Fibroblast of skin of back (primary cell): ENCODE measurements at regions not wholly inside any gene's neighbourhood (a gene's known extent, or its start where the extent isn't known, plus 50 kb on each side); places are given as distances from the start of the nearest gene placed in this dataset.
"Not testable (repeated sequence)": the region's sequence is repeated elsewhere in the genome, so short reads cannot be mapped to it uniquely, and the experiment has no call there.

Experiments used
- DNase-seq: peaks from one replicate; pipeline ENCODE4 v3.0.0-alpha.2; 2013

DNA sequence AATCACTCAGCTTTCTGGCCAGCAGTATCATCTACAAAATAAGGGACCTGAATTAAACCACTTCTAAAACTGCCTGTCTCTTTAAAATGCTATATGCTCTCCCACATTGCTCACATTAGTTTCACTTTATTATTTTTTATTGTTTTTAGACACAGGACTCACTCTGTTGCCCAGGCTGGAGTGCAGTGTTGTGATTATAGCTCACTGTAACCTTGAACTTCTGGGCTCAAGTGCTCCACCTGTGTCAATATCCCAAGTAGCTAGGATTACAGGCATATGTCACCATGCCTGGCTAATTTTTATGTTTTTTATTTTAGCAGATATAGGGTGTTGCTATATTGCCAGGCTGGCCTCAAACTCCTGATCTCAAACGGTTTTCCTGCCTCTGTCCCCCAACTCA lies 591.3 kb upstream of the ZNF804A start:
- DNase-seq, result no peak

DNA sequence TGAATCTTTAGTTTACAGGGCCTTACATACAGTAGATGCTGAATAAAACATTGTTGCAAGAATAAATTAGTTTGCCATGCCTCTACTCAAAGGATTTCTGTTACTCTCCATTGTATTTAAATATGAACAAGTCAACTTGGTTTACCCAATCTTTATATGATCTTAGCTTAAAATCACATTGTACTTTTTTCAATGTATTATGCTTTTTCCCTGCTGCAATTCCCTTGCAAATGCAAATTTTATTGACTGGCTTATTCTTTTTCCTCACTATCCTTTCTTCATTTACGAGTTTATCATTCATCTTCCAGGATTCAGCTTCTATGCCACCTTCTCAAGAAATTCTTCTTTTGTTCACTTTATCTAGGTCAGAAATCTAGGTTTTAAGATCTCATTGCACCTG lies 571.4 kb upstream of the ZNF804A start:
- DNase-seq, result no peak

DNA sequence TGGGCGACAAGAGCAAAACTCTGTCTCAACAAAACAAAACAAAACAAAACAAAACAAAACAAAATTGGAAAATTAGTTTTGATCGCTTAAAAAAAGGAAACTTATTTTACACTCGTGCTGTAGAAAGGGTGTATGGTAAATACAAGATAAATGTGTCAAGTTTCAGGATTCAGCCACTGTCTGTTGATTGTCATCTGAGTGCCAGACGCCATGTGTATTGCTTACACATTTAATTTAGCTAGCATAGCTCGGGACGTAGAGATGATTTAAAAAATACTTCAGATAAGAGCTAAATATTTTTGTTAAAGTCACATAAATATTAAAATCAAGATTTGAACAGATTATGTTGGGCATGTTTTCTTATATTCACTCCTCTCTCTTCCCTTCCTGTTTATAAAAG lies 568.1 kb upstream of the ZNF804A start:
- no peak for DNase-seq

DNA sequence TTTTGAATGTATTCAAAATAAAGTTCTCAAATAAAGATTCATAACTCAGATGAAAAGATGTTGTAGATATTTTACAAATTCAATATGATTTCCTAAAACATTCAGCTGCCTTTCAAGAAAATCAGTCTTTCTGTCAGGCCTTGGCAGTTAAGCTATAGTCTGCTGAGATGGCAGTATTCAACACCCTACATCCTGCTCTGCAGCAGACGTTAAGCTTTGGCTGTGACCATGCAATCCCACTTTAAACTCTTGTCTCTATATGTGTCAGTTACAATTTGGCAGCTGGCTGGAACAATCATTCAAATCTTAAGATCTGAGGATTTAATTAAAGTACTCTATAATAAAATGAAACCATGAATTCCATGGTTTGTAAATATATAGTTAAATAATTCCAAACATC lies 567.3 kb upstream of the ZNF804A start:
- no peak for DNase-seq

DNA sequence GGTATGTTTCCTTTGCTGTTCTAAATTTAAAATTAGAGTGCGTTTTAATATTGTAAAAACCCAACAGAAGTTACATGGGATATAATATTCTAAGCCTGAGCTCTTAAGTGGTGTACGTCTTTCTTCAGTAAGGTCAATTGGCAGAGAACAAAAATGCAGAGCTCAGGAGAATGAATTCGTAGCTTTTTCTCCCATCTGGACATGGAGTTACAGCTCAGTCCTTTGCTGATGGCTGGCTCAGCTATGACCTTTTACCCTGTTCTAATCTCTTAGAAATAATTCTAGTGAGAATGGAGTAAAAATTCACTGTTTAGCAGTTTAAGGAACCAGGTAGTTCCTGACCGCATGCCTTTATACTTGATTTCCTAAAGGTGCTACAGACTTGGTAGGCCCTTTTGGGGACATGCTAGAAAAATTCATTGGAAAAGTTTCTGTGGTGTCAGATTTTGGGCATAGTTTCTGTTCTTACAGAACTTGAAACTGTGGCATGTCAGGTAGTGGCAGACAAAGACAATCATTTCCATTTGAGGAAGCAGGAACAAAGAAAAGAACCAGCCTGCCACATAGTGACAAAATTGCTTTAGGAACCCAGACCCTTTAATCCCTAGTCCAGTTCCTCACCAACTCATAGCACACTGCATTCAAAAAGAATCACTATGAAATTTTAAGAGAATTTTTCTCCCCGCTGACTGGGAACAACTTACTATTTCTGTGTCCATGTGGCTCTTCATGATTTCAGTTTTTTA lies 566.8 kb upstream of the ZNF804A start:
- DNase-seq, result no peak

DNA sequence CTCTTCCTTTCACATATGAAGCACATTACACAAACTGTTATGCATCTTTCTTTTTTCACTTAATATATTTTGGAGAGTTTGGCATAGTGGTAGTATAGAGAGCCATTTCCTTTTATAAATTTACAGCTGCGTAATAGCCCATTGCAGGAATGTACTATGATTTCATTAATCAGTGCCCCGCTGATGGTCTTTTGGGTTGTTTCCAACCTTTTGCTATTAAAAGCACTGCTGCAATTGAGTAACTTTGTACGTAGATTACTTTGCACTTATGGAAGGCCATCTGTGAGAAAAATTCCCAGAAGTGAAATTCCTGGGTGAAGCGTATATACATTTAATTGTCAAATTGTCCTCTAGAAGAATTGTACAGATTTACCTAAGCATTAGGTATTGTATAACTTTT lies 565.3 kb upstream of the ZNF804A start:
- DNase-seq, result no peak

DNA sequence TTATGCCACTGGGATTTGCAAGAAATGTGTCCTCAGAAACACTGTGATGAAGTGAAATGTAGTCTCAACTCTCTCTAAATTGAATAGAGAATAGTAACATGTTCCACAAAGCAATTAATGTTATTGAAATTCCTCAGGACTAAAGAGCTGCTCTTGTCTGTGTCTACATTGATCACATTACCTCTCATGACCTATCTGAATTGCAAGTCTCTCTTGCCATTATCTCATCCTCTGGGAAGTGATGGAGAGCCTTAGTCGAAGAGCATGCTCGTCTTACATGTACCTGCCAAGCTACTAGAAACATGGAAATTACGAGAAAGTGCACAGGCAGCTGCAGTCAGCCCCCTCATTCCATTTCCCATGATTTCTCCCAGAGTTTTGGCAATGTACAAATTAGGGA lies 561.1 kb upstream of the ZNF804A start:
- no peak for DNase-seq

DNA sequence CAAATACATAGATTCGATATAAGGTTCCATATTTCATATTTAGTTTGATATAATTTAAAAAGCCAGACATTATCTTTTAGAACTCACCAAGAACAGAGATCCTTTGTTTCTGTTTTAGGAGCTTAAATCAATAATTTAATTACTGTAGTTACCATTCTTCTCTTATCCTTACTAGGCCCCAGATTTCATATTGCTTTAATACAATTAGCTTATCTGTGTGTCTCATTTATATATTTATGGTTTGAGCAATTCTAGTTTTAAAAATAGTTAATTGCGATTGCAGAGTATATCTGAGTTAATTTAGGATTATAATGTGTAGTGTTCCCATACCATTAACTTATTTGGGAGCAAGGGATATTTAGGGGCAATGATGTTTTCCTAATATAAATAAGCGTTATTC lies 558.8 kb upstream of the ZNF804A start:
- DNase-seq, result no peak

DNA sequence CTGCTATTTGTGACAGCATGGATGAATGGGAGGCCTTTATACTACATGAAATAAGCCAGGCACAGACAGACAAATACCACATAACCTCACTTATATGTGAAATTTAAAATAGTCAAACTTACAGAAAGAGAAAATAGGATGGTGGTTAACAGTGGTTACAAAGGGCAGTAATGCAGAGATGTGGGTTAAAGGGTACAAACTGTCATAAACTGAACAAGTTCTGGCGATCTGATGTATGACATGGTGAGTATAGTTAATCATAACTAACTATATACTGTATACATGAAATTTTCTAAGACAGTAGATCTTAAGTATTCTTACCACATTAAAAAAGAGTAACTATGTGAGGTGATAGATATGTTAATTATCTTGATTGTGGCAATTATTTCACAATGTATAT lies 558.1 kb upstream of the ZNF804A start:
- no peak for DNase-seq

DNA sequence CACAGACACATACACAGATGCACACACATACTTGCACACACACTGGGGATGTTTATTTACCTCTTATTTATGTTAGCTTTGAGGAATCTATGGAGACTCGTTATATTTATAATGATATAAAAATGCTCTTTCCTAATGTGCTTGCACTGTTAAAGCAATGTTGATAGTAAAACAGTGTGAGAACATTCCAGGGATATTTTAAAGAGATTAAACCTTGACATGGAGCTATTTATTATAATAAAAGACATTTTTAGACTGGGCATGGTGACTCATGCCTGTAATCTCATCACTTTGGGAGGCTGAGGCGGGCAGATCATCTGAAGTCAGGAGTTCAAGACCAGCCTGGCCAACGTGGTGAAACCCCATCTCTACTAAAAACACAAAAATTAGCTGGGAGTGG lies 557.3 kb upstream of the ZNF804A start:
- DNase-seq, result peak; percentile 37

DNA sequence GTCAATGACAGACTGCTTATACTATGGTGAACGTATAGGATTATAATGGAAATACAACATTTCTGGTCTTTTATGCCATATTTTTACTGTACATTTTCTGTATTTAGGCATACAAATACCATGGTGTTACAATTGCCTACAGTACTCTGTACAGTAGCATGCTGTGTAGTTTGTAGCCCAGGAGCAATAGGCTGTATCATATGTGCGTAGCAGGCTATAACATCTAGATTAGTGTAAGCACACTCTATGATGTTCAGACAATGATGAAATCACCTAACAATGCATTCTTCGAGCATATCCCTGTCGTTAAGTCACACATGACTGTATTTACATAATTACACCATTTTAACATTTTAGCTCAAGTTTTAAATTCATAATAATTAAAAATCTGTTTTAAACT lies 556.6 kb upstream of the ZNF804A start:
- no peak for DNase-seq

DNA sequence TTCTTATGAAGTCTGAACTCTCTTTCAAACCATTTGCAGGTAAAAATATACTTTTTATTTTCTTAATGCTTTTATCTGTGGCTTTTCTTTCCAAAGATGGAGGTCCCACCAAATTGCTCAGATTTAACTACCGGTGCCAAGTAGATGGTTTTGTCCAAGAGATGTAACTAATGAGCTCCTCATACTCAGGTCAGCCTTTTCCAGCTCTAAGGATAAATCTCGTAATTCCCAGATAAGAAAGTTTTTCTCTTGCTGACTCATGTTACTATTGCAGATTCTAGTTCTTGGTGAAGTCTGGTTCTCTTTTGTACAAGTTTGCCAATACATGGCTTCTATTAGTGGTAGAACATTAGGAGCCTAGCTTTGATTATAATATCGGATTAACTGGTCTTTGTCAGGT lies 550.8 kb upstream of the ZNF804A start:
- DNase-seq, result no peak

DNA sequence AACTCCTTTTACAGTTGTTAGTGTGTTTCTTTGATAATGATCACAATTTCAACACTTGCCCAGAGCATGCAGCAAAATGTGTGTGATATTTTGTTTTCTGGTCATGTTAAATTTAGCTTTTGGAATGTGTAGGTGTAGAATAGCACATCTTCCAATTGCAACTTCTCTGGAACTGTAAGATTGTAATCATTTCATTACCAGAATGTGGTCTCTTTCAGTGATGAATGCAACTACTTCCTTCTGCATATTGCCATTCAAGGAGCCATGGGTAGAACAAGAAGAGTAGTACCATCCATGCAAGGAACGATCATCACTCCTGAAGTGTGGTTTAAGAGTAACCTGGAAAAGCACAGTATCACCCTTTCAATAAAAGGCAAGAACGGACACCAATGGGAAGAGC lies 548.8 kb upstream of the ZNF804A start:
- DNase-seq, result no peak

DNA sequence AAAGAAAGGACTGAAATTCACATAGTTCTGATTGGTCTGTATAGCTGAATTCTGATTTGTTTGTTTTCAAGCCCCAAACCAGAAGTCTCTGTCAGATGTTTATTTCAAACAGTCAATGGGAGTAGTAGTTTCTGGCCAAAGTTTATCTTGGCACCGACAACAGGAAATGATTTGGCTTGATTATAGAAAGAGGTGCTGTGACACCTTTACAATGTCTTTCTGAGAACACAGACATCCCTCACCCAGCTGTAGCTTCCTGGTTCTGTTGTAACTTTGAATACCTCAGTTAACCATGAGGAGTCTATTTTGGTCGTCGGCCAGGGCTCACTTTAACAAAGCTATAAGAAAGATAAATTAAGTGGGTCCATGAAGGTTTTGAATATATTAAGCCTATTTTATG lies 545.0 kb upstream of the ZNF804A start:
- DNase-seq, result no peak

DNA sequence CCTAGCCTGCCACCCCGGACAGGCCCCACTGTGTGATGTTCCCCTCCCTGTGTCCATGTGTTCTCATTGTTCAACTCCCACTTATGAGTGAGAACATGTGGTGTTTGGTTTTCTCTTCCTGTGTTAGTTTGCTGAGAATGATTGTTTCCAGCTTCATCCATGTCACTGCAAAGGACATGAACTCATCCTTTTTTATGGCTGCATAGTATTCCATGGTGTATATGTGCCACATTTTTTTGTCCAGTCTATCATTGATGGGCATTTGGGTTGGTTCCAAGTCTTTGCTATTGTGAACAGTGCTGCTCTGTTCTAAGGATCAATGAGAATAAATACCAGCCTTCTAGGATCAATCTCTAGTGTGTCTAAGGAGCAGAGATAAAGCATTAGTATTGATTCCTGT lies 543.9 kb upstream of the ZNF804A start:
- not testable (repeated sequence) for DNase-seq

DNA sequence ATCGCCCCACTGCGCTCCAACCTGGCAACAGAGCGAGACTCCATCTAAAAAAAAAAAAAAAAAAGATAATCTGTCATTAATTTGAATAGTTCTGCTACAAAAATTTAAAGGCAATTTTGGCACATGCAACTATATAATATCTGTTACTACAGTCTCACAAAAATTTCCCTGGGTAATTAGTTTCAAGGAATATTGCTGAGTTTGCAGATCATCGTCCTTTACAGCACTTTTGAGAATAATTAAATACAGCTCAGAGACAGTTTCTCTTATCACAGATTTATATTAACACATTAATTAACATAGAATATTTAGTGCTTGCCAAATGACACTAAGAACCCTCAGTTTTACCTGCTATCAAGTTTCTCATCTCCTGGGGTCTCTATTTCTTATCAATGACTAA lies 540.4 kb upstream of the ZNF804A start:
- no peak for DNase-seq

DNA sequence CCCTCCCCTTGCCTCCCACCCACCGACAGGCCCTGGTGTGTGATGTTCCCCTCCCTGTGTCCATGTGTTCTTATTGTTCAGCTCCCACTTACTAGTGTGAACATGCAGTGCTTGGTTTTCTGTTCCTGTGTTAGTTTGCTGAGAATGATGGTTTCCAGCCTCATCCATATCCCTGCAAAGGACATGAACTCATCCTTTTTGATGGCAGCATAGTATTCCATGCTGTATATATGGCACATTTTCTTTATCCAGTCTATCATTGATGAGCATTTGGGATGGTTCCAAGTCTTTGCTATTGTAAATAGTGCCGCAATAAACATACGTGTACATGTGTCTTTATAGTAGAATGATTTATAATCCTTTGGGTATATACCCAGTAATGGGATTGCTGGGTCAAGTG lies 538.1 kb upstream of the ZNF804A start:
- not testable (repeated sequence) for DNase-seq

DNA sequence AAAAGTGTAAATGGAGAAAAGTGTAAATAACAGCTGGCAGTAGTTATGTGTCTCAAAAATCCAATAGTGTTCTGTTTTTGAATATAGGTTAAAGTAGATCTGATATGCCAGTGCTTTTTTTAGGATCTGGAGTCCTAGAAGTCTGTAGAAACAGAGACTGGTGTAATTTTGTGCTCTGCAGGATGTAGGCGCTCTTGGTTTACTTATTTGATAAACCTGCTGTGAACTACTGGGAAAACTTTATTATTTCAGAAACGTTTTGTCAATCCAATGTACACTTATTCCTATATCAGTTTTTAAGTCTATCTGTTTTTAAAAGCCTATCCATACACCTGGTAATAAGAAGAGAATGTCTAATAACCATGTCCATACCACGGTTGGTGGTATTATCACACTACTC lies 530.8 kb upstream of the ZNF804A start:
- no peak for DNase-seq

DNA sequence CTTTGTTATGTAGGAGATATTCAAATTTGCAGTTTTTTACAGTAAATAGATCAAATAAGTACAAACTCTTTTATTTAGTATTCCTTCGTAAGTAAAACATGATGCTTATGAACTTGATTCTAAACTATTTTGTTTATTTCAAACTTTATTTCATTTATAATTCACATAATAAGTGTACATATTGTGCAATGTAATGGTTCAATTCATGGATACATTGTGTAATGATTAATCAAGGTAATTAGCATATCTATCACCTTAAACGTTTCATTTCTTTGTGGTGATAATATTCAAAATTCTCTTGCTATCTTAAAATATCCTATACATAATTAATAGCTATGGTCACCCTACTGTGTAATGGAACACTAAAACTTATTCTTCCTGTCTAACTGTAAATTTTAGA lies 525.9 kb upstream of the ZNF804A start:
- no peak for DNase-seq

DNA sequence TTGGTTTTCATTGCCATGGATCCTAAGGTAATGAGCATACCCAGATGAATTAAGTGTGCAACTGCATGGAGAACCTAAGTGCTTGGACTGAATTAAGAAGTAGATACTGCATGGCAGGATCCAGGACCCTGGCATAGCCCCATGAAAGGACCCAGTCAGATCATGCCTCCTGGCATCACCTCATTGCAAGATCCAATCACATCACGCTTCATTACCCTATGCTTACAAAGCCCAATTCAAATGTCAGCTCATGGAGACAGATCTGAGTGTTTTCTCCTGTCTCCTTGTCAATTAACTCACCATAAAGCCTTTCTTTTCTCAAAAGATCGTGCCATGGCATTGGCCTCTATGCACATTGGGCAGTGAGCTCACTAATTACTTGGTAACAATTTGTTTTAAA lies 519.8 kb upstream of the ZNF804A start:
- DNase-seq, result no peak

DNA sequence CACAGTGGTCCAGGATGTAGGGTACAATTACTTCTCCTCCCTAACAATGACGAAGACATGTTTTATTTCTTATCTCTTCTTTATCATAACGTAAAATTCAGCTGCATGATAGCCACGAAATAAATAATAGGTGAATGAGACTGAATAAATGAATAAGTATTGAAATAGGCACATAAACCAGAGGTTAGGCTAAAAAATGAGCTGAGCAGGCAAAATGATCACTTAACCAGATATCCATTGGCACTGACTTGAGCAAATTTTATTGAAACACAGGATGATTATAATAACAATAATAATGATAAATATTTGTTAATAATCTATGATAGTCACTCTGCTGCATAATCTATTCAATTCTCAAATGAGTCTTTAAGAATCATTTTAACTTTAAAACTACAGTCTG lies 506.9 kb upstream of the ZNF804A start:
- no peak for DNase-seq

DNA sequence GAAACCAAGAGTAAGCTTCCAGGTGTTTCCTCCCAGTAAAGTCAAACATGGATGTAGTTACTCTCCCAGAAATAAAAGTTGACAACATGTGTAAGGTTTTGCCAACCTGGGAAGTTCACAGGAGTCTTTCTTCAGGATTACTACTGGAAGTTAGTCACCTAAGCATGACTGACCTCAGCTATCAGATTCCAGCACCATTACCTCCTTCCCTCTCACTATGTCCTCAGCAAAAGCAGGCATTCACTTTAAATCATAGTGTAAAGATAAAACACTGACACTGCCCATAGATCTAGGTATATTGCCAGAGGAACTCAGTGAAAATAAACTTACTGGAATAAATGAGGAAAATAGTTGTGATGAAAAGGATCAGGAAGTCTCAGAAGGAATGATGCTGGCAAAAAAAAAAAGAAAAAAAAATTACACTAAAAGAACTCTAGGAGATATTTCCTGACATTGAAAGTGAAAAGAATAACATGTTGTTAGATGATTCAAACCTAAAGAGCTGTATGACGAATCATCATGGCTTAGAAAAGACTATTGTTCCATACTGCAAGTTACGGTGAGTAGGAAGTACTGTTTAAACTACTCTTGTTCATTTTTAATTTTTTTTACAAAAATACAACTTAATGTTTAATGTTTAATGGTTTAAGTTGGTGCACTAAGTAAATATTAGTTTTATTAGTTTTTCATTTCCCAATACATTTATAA lies 484.5 kb upstream of the ZNF804A start:
- peak; percentile 9 for DNase-seq

DNA sequence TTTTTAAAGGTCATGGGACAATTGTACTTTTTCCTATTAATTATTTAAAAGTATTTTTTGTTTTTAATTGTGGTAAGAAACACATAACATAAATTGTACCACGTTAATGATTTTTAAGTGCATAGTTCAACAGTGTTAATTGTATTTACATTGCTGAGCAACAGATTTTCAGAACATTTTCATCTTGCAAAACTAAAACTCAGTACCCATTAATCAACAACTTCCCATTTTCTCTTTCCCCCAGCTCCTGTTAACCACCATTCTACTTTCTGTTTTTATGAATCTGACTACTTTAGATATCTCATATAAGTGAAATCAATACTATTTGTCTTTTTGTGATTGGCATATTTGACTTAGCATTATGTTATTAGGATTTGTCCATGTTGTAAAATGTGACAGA lies 483.9 kb upstream of the ZNF804A start:
- DNase-seq, result no peak

DNA sequence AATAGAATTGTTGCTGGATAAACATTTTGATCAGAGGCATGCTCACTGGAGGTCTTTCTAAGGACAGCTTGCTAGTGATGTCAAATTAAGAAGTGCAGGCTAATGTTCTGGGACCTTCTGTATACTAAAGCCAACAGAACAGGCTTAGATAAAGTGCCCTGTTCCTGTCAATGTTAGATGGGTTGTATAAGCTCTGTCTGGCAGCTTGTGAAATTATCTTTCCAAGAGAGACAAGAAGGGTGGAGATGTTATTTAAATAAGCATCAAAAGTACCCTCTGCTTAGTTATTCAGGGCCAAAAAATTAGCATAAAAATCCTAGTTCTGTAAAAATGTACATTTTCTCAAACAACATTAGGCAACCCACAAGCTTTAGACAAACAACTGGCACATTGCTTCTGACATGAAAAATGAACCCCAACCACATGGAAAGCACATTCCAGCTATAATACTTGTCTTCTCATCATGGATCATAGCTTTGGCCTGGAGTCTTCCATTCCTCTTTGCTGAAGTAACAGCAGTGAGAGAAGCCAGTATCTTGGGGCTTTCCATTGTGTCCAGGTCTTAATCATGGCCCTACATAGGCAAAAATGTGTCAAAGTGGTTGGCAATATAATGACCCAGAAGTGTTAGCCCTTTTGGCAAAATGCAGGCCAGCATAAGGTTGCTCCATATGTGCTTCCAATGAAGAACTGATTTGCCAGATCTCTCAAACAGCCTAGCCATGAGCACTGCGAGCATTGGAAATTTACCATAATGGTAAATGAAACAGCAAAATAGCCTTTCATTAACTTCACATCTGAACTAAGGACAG lies 478.1 kb upstream of the ZNF804A start:
- peak; percentile 9 for DNase-seq
